ENCODE measurements at regions not wholly inside any gene's neighbourhood (a gene's known extent, or its start where the extent isn't known, plus 50 kb on each side); places are given as distances from the start of the nearest gene placed in this dataset.

- Histone ChIP-seq H3K36me3 (no peaks in the 10 kb centered on the region), H3K4me1 (no peaks in the 10 kb centered on the region), H3K27me3 (no peaks in the 10 kb centered on the region), H3K4me3 (no peak overlapping the region), H3K9me3 (peaks cover 0 to 4% (median 0%) of the 10 kb centered on the region in 4 donors), H3K27ac (no peak overlapping the region)
- ATAC-seq (ENCODE audit: low FRiP score in 2 of 2) (peak in 1 of 2 donors; percentile 59), DNase-seq (no peak)
- TF ChIP-seq EP300 (IDR thresholded peaks at IDR 0.05) (no peak), POLR2A (IDR thresholded peaks at IDR 0.05) (no peak), CTCF (IDR thresholded peaks at IDR 0.05) (no peak), POLR2AphosphoS5 (IDR thresholded peaks at IDR 0.05) (no peak)
- 70 to 79% methylated on average over 2 of the region's 2 CpGs for WGBS, 2 donors
Observed at GRCh38 chr1:191453487-191453886, 704.8 kb upstream of the RGS18 start.

DNA sequence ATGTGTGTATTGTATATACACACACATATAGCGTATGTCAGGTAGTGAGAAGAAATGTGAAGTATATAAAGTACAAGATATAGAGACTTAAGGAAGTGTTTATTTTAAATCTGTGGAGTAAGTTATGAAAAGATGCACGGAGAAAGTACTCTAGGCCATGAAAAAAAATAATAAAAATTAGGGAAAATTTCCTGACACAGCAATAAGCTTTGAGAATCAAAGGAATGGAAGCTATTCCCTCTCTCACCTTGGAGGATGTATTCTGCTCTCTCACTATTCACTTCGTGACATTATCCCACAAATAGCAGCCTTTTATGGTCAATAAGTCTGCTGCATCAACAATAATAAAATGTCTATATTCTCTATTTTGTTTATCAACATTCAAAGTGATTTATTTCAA is 700.4 kb upstream of the RGS18 start:
- Histone ChIP-seq H3K27me3 (no peaks in the 10 kb centered on the region), H3K9me3 (no peaks in the 10 kb centered on the region), H3K36me3 (no peaks in the 10 kb centered on the region), H3K4me1 (no peaks in the 10 kb centered on the region), H3K27ac (no peak overlapping the region), H3K4me3 (no peak overlapping the region)
- DNase-seq = no peak
- no peak for TF ChIP-seq POLR2AphosphoS5 (IDR thresholded peaks at IDR 0.05)
- no peak for TF ChIP-seq EP300 (IDR thresholded peaks at IDR 0.05)
- ATAC-seq (ENCODE audit: low FRiP score in 2 of 2) = no peak
- WGBS, 2 donors = 60 to 78% methylated on average over 3 of the region's 3 CpGs

- no peak for DNase-seq
- Histone ChIP-seq H3K27ac (no peak overlapping the region), H3K36me3 (no peaks in the 10 kb centered on the region), H3K27me3 (no peaks in the 10 kb centered on the region), H3K4me3 (no peak overlapping the region), H3K9me3 (no peaks in the 10 kb centered on the region), H3K4me1 (no peaks in the 10 kb centered on the region)
- no peak for ATAC-seq (ENCODE audit: low FRiP score in 2 of 2)
- no peak for TF ChIP-seq CTCF (IDR thresholded peaks at IDR 0.05)
- TF ChIP-seq POLR2A (IDR thresholded peaks at IDR 0.05) = no peak
- TF ChIP-seq EP300 (IDR thresholded peaks at IDR 0.05) = no peak
- TF ChIP-seq POLR2AphosphoS5 (IDR thresholded peaks at IDR 0.05) = no peak
Observed at GRCh38 chr1:191460234-191460633, 698.0 kb upstream of the RGS18 start.

DNA sequence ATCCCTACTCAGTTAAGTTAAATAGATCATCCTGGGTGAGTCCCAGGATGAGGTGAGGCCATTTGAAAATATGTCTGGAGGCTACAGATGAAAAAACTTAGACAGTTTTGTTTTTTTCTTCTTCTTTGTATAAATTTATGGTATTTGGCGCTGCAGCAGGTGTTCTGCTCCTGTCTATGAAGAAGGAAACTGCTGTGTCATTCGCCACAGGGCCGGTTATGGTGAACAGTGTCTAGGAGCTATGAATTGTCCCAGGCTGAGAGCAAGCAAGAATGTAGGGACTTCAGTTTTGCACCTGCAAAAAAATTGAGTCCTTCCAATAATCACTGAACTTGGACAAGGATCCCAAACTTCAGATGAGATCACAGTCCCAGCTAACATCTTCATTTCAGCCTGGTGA is 674.3 kb upstream of the RGS18 start:
- no peaks in the 10 kb centered on the region for H3K27me3 ChIP-seq
- 76% methylated on average over 3 of the region's 3 CpGs for WGBS, 2 donors
- H3K4me1 ChIP-seq = no peaks in the 10 kb centered on the region
- H3K4me3 ChIP-seq = no peak overlapping the region
- H3K36me3 ChIP-seq = no peaks in the 10 kb centered on the region
- ATAC-seq (ENCODE audit: low FRiP score in 2 of 2) = no peak
- H3K27ac ChIP-seq = no peak overlapping the region
- TF ChIP-seq EP300 (IDR thresholded peaks at IDR 0.05) (no peak), POLR2AphosphoS5 (IDR thresholded peaks at IDR 0.05) (no peak), CTCF (IDR thresholded peaks at IDR 0.05) (no peak), POLR2A (IDR thresholded peaks at IDR 0.05) (no peak)
- no peak for DNase-seq
- H3K9me3 ChIP-seq = no peaks in the 10 kb centered on the region

GRCh38 chr1:191490303-191490702 is 668.0 kb upstream of the RGS18 start:
- Histone ChIP-seq H3K4me3 (no peak overlapping the region), H3K27me3 (no peaks in the 10 kb centered on the region), H3K4me1 (no peaks in the 10 kb centered on the region), H3K9me3 (no peaks in the 10 kb centered on the region), H3K27ac (no peak overlapping the region), H3K36me3 (no peaks in the 10 kb centered on the region)
- no peak for TF ChIP-seq POLR2A (IDR thresholded peaks at IDR 0.05)
- no peak for TF ChIP-seq EP300 (IDR thresholded peaks at IDR 0.05)
- no peak for TF ChIP-seq POLR2AphosphoS5 (IDR thresholded peaks at IDR 0.05)
- no peak for TF ChIP-seq CTCF (IDR thresholded peaks at IDR 0.05)
- WGBS, 2 donors = 55 to 74% methylated on average over 2 of the region's 2 CpGs
- no peak for ATAC-seq (ENCODE audit: low FRiP score in 2 of 2)
- DNase-seq = no peak

Measured in upper lobe of left lung (tissue), 6 donors.